ENCODE measurements at regions not wholly inside any gene's neighbourhood (a gene's known extent, or its start where the extent isn't known, plus 50 kb on each side); places are given as distances from the start of the nearest gene placed in this dataset.
"Not testable (repeated sequence)": the region's sequence is repeated elsewhere in the genome, so short reads cannot be mapped to it uniquely, and the experiment has no call there.

GRCh38 chr21:9749741-9750230 is 771.6 kb upstream of the TPTE start:
- TF ChIP-seq, protein P1, sequence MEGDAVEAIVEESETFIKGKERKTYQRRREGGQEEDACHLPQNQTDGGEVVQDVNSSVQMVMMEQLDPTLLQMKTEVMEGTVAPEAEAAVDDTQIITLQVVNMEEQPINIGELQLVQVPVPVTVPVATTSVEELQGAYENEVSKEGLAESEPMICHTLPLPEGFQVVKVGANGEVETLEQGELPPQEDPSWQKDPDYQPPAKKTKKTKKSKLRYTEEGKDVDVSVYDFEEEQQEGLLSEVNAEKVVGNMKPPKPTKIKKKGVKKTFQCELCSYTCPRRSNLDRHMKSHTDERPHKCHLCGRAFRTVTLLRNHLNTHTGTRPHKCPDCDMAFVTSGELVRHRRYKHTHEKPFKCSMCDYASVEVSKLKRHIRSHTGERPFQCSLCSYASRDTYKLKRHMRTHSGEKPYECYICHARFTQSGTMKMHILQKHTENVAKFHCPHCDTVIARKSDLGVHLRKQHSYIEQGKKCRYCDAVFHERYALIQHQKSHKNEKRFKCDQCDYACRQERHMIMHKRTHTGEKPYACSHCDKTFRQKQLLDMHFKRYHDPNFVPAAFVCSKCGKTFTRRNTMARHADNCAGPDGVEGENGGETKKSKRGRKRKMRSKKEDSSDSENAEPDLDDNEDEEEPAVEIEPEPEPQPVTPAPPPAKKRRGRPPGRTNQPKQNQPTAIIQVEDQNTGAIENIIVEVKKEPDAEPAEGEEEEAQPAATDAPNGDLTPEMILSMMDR (IDR thresholded peaks at IDR 0.05) = not testable (repeated sequence)
- not testable (repeated sequence) for TF ChIP-seq POLR2A (IDR thresholded peaks at IDR 0.05)

Data from Peyer's patch (tissue), 4 donors.